ENCODE measurements at regions not wholly inside any gene's neighbourhood (a gene's known extent, or its start where the extent isn't known, plus 50 kb on each side); places are given as distances from the start of the nearest gene placed in this dataset.

DNA sequence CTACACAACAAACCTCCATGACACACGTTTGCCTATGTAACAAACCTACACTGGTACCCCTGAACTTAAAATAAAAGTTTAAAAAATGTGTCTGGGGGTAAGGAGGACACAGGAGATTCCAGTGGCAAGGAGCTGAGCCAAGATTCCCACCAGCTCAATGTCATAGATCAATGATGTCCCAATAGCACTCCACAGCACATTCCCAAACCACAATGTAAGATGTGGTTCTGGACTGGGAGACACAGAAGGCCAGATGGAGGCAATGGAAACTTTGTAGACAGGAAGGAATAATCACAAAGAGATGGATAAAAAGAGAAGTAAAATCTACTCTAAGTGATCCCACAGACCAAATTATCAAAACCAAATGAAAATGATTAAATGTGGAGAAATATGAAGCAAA is 312.4 kb upstream of the SOX11 start:
- Mint-ChIP-seq H3K9me3 (peaks cover 0 to 14% (median 8%) of the 10 kb centered on the region in 7 donors), H3K36me3 (no peaks in the 10 kb centered on the region)
- no peaks in the 10 kb centered on the region for H3K27me3 ChIP-seq (ENCODE audit: control insufficient read depth, insufficient read depth, low read length)

DNA sequence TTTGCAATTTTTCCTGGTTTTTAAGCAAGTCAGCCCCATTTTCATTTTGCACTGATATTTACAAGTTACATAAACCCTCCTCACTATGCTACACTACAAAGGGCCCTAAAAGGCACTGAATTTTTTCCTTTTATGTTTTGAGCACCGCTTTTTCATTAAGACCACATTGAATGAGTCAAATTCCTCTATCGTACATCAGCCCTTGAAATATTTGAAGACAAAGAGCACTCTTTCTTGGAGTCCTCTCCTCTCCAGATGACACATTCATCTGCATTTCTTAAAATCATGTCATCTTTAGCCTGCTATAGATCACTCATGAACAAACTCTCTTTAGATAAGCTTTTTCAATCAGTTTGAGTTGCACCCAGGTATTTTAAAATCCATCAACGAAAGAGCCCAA is 306.6 kb upstream of the SOX11 start:
- Histone ChIP-seq H3K9me3 (ENCODE audit: control insufficient read depth in 2 of 2, low read length in 2 of 2) (no peaks in the 10 kb centered on the region), H3K27me3 (ENCODE audit: control insufficient read depth, insufficient read depth, low read length) (no peaks in the 10 kb centered on the region), H3K36me3 (ENCODE audit: control insufficient read depth, insufficient read depth, low read length) (no peaks in the 10 kb centered on the region), H3K4me3 (ENCODE audit: low read depth, low read length) (no peak overlapping the region), H3K27ac (ENCODE audit: insufficient read depth, low read length, poor library complexity, severe bottlenecking) (no peak overlapping the region), H3K4me1 (ENCODE audit: control insufficient read depth, insufficient read depth, low read length, poor library complexity, severe bottlenecking) (no peaks in the 10 kb centered on the region)
- H3K4me1 Mint-ChIP-seq: no peaks in the 10 kb centered on the region
- H3K9me3 Mint-ChIP-seq: peaks cover 2 to 22% (median 9%) of the 10 kb centered on the region in 7 donors
- H3K4me3 Mint-ChIP-seq: no peak overlapping the region
- ATAC-seq (ENCODE audit: low read depth in 2 of 2) (no peak), DNase-seq (no peak)
- no peaks in the 10 kb centered on the region for H3K27me3 Mint-ChIP-seq
- no peaks in the 10 kb centered on the region for H3K36me3 Mint-ChIP-seq
- H3K27ac Mint-ChIP-seq: no peak overlapping the region

More for the DNA sequence above, 312.4 kb upstream of the SOX11 start:
- Mint-ChIP-seq H3K27ac (no peak overlapping the region), H3K27me3 (peaks cover 4% of the 10 kb centered on the region), H3K4me1 (no peaks in the 10 kb centered on the region), H3K4me3 (no peak overlapping the region)
- no peak for ATAC-seq (ENCODE audit: low read depth in 2 of 2)
- peaks cover 0 to 5% of the 10 kb centered on the region in 2 experiments for H3K9me3 ChIP-seq (ENCODE audit: control insufficient read depth in 2 of 2, low read length in 2 of 2)
- DNase-seq: no peak
- no peaks in the 10 kb centered on the region for H3K4me1 ChIP-seq (ENCODE audit: control insufficient read depth, insufficient read depth, low read length, poor library complexity, severe bottlenecking)
- no peaks in the 10 kb centered on the region for H3K36me3 ChIP-seq (ENCODE audit: control insufficient read depth, insufficient read depth, low read length)
- H3K27ac ChIP-seq (ENCODE audit: insufficient read depth, low read length, poor library complexity, severe bottlenecking): no peak overlapping the region
- H3K4me3 ChIP-seq (ENCODE audit: low read depth, low read length): no peak overlapping the region

DNA sequence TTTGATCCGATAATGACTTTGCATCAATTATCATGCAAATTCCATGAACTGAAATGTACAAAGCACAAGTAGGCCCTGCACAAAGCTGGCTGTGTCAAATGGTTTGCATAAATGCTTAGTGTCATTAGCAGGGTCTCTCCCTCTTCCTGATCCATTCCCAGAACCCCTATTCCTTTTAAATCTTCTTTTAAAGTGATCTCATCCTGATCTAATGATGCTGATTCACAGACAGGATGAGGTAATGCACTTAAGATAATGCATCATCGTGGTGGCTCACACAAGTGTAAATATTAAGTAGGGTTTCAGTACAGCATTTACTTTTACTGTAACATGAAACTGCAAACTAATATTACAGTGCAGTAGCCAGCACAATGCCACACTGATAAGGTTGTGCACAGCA is 304.8 kb upstream of the SOX11 start:
- DNase-seq (no peak), ATAC-seq (ENCODE audit: low read depth in 2 of 2) (no peak)
- no peaks in the 10 kb centered on the region for H3K36me3 Mint-ChIP-seq
- H3K4me1 Mint-ChIP-seq: no peaks in the 10 kb centered on the region
- no peaks in the 10 kb centered on the region for H3K27me3 ChIP-seq (ENCODE audit: control insufficient read depth, insufficient read depth, low read length)
- no peaks in the 10 kb centered on the region for H3K9me3 ChIP-seq (ENCODE audit: control insufficient read depth in 2 of 2, low read length in 2 of 2)
- H3K27ac ChIP-seq (ENCODE audit: insufficient read depth, low read length, poor library complexity, severe bottlenecking): no peak overlapping the region
- no peak overlapping the region for H3K27ac Mint-ChIP-seq
- H3K27me3 Mint-ChIP-seq: no peaks in the 10 kb centered on the region
- no peaks in the 10 kb centered on the region for H3K4me1 ChIP-seq (ENCODE audit: control insufficient read depth, insufficient read depth, low read length, poor library complexity, severe bottlenecking)
- H3K4me3 Mint-ChIP-seq: no peak overlapping the region
- no peak overlapping the region for H3K4me3 ChIP-seq (ENCODE audit: low read depth, low read length)
- no peaks in the 10 kb centered on the region for H3K36me3 ChIP-seq (ENCODE audit: control insufficient read depth, insufficient read depth, low read length)
- peaks cover 2 to 26% (median 9%) of the 10 kb centered on the region in 7 donors for H3K9me3 Mint-ChIP-seq

DNA sequence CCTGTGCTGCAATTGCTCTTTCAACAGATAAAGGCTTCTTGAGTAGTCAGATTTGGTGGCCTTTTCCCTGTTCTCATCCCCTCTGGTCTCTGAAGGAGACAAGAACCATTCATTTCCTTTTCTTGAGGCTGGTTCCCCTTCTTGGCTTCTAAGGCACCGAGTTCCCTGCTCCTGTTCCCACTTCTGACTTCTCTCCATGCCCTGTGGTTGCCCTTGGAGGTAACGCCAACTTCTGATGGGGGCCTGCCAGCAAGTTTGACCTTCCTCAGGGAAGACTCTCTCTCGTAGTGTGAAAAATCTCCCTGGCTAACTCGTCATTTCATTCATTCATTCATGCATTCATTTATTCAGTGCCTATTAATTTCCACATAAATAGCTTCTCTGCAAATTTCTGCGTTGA is 302.4 kb upstream of the SOX11 start:
- no peak overlapping the region for H3K27ac Mint-ChIP-seq
- H3K36me3 Mint-ChIP-seq: no peaks in the 10 kb centered on the region
- no peak overlapping the region for H3K4me3 ChIP-seq (ENCODE audit: low read depth, low read length)
- H3K9me3 ChIP-seq (ENCODE audit: control insufficient read depth in 2 of 2, low read length in 2 of 2): no peaks in the 10 kb centered on the region
- no peaks in the 10 kb centered on the region for H3K27me3 Mint-ChIP-seq
- H3K27ac ChIP-seq (ENCODE audit: insufficient read depth, low read length, poor library complexity, severe bottlenecking): no peak overlapping the region
- no peaks in the 10 kb centered on the region for H3K27me3 ChIP-seq (ENCODE audit: control insufficient read depth, insufficient read depth, low read length)
- H3K36me3 ChIP-seq (ENCODE audit: control insufficient read depth, insufficient read depth, low read length): no peaks in the 10 kb centered on the region
- no peak for DNase-seq
- ATAC-seq (ENCODE audit: low read depth in 2 of 2): no peak
- H3K4me1 Mint-ChIP-seq: no peaks in the 10 kb centered on the region
- peaks cover 4 to 23% (median 8%) of the 10 kb centered on the region in 7 donors for H3K9me3 Mint-ChIP-seq
- H3K4me3 Mint-ChIP-seq: no peak overlapping the region
- no peaks in the 10 kb centered on the region for H3K4me1 ChIP-seq (ENCODE audit: control insufficient read depth, insufficient read depth, low read length, poor library complexity, severe bottlenecking)

DNA sequence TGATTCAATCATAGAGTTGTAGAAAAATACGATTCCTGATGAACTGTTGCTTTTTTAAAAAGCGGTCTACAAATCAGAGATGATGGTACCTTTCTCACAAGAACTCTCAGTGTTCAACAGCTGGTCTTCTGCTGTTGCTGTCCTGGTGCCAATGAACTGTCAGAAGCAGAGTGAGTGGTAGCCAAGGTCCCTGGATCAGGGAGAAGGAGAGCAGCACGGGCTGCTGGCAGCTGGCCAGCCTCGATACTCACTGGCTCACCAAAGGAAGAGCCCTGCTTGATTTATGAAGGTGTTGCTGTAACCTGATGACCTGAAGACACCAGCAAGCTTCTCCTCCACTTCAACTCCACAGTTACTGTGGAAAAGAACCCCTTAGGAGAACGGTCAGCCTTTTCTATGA is 300.8 kb upstream of the SOX11 start:
- H3K9me3 Mint-ChIP-seq: peaks cover 4 to 19% (median 7%) of the 10 kb centered on the region in 7 donors
- no peaks in the 10 kb centered on the region for H3K27me3 Mint-ChIP-seq
- no peaks in the 10 kb centered on the region for H3K4me1 Mint-ChIP-seq
- Histone ChIP-seq H3K4me3 (ENCODE audit: low read depth, low read length) (no peak overlapping the region), H3K27ac (ENCODE audit: insufficient read depth, low read length, poor library complexity, severe bottlenecking) (no peak overlapping the region), H3K9me3 (ENCODE audit: control insufficient read depth in 2 of 2, low read length in 2 of 2) (no peaks in the 10 kb centered on the region), H3K27me3 (ENCODE audit: control insufficient read depth, insufficient read depth, low read length) (no peaks in the 10 kb centered on the region), H3K36me3 (ENCODE audit: control insufficient read depth, insufficient read depth, low read length) (no peaks in the 10 kb centered on the region), H3K4me1 (ENCODE audit: control insufficient read depth, insufficient read depth, low read length, poor library complexity, severe bottlenecking) (no peaks in the 10 kb centered on the region)
- no peak overlapping the region for H3K27ac Mint-ChIP-seq
- no peaks in the 10 kb centered on the region for H3K36me3 Mint-ChIP-seq
- DNase-seq (no peak), ATAC-seq (ENCODE audit: low read depth in 2 of 2) (no peak)
- no peak overlapping the region for H3K4me3 Mint-ChIP-seq

DNA sequence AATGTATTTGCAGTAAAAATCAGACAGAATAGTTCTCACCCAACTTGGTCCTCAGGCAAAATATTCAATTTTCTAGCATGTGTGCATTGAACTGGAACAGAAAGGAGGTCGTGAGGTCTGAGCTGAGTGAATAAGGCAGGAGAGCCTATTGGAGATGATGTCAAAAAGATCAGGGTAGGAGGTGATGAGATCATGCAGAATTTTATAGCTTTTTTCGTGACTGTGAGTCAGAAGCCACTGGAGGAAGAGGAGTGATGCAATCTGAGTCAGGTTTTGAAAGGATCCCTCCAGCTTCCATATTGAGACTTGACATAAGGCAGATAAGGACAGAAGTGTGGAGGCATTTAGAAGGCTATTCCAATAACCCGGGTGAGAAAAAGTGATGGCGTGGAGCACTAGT is 299.5 kb upstream of the SOX11 start:
- Mint-ChIP-seq H3K4me3 (no peak overlapping the region), H3K27me3 (no peaks in the 10 kb centered on the region), H3K27ac (no peak overlapping the region), H3K9me3 (peaks cover 4 to 19% (median 8%) of the 10 kb centered on the region in 7 donors), H3K4me1 (no peaks in the 10 kb centered on the region), H3K36me3 (no peaks in the 10 kb centered on the region)
- Histone ChIP-seq H3K27ac (ENCODE audit: insufficient read depth, low read length, poor library complexity, severe bottlenecking) (no peak overlapping the region), H3K36me3 (ENCODE audit: control insufficient read depth, insufficient read depth, low read length) (no peaks in the 10 kb centered on the region), H3K4me1 (ENCODE audit: control insufficient read depth, insufficient read depth, low read length, poor library complexity, severe bottlenecking) (no peaks in the 10 kb centered on the region), H3K9me3 (ENCODE audit: control insufficient read depth in 2 of 2, low read length in 2 of 2) (no peaks in the 10 kb centered on the region), H3K27me3 (ENCODE audit: control insufficient read depth, insufficient read depth, low read length) (no peaks in the 10 kb centered on the region), H3K4me3 (ENCODE audit: low read depth, low read length) (no peak overlapping the region)
- no peak for ATAC-seq (ENCODE audit: low read depth in 2 of 2)
- no peak for DNase-seq

DNA sequence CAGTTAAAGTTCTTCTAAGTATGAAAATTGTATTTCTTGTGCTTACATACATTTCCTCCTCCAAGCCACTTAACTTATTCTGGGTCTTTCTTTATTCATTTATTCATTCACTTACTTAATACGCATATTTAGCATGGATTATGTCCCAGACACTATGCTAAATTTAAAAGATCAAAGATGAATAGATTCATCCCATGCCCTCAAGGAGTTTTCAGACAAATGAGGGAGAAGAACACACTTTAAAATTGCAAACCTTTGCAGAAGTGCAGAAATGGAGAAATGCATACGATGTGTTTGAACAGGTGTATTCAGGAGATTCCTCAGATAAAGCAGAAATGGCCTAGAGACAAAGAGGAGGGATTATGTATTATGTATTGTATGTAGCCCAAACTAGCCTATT is 298.7 kb upstream of the SOX11 start:
- Mint-ChIP-seq H3K27ac (no peak overlapping the region), H3K9me3 (peaks cover 2 to 17% (median 8%) of the 10 kb centered on the region in 7 donors), H3K36me3 (no peaks in the 10 kb centered on the region), H3K4me3 (no peak overlapping the region), H3K4me1 (no peaks in the 10 kb centered on the region), H3K27me3 (no peaks in the 10 kb centered on the region)
- Histone ChIP-seq H3K9me3 (ENCODE audit: control insufficient read depth in 2 of 2, low read length in 2 of 2) (no peaks in the 10 kb centered on the region), H3K4me1 (ENCODE audit: control insufficient read depth, insufficient read depth, low read length, poor library complexity, severe bottlenecking) (no peaks in the 10 kb centered on the region), H3K4me3 (ENCODE audit: low read depth, low read length) (no peak overlapping the region), H3K27ac (ENCODE audit: insufficient read depth, low read length, poor library complexity, severe bottlenecking) (no peak overlapping the region), H3K36me3 (ENCODE audit: control insufficient read depth, insufficient read depth, low read length) (no peaks in the 10 kb centered on the region), H3K27me3 (ENCODE audit: control insufficient read depth, insufficient read depth, low read length) (no peaks in the 10 kb centered on the region)
- DNase-seq (no peak), ATAC-seq (ENCODE audit: low read depth in 2 of 2) (no peak)

DNA sequence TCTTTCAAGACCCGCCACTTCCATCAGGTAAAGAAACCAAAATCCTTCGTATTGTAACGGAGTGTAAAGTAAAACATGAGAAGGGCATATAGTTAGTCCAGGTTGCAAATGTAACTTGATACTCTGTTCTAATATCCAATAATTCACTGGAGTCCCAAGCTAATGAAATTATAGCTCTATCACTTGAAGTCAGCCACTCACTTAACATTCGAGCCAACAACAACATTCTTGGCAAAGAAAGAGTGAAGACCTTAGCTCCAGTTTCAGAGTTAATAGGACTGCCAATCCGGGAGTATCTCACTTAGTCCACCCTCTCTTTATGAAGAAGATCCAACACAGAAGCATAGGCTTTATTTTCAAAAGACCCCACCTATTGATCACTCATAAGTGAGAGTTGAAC is 298.0 kb upstream of the SOX11 start:
- Histone ChIP-seq H3K27ac (ENCODE audit: insufficient read depth, low read length, poor library complexity, severe bottlenecking) (no peak overlapping the region), H3K27me3 (ENCODE audit: control insufficient read depth, insufficient read depth, low read length) (no peaks in the 10 kb centered on the region), H3K9me3 (ENCODE audit: control insufficient read depth in 2 of 2, low read length in 2 of 2) (no peaks in the 10 kb centered on the region), H3K4me1 (ENCODE audit: control insufficient read depth, insufficient read depth, low read length, poor library complexity, severe bottlenecking) (no peaks in the 10 kb centered on the region), H3K4me3 (ENCODE audit: low read depth, low read length) (no peak overlapping the region), H3K36me3 (ENCODE audit: control insufficient read depth, insufficient read depth, low read length) (no peaks in the 10 kb centered on the region)
- ATAC-seq (ENCODE audit: low read depth in 2 of 2): no peak
- no peaks in the 10 kb centered on the region for H3K27me3 Mint-ChIP-seq
- no peak for DNase-seq
- peaks cover 0 to 16% (median 8%) of the 10 kb centered on the region in 7 donors for H3K9me3 Mint-ChIP-seq
- no peak overlapping the region for H3K4me3 Mint-ChIP-seq
- no peaks in the 10 kb centered on the region for H3K4me1 Mint-ChIP-seq
- H3K27ac Mint-ChIP-seq: no peak overlapping the region
- no peaks in the 10 kb centered on the region for H3K36me3 Mint-ChIP-seq

All from CD4-positive, CD25-positive, alpha-beta regulatory T cell (primary cell).